ENCODE measurements at regions not wholly inside any gene's neighbourhood (a gene's known extent, or its start where the extent isn't known, plus 50 kb on each side); places are given as distances from the start of the nearest gene placed in this dataset.

- TF ChIP-seq CTCF (IDR thresholded peaks at IDR 0.05; ENCODE audit: insufficient read depth, low read length, poor library complexity, severe bottlenecking), result no peak
- no peaks in the 10 kb centered on the region for H3K36me3 ChIP-seq (ENCODE audit: control insufficient read depth, insufficient read depth, low read length)
- no peak for DNase-seq (ENCODE audit: low read depth)
- no peaks in the 10 kb centered on the region for H3K27me3 ChIP-seq (ENCODE audit: control insufficient read depth, insufficient read depth, low read length)
- H3K4me3 ChIP-seq (ENCODE audit: low read depth, low read length), result no peak overlapping the region
Observed at GRCh38 chr7:138402749-138403148, 57.3 kb upstream of the TRIM24 start.

- Histone ChIP-seq H3K36me3 (ENCODE audit: control insufficient read depth, insufficient read depth, low read length) (no peaks in the 10 kb centered on the region), H3K27me3 (ENCODE audit: control insufficient read depth, insufficient read depth, low read length) (no peaks in the 10 kb centered on the region), H3K4me3 (ENCODE audit: low read depth, low read length) (no peak overlapping the region)
- DNase-seq (ENCODE audit: low read depth), result no peak
- no peak for TF ChIP-seq CTCF (IDR thresholded peaks at IDR 0.05; ENCODE audit: insufficient read depth, low read length, poor library complexity, severe bottlenecking)
Observed at GRCh38 chr7:138405496-138405895, 54.6 kb upstream of the TRIM24 start.

- no peak for DNase-seq (ENCODE audit: low read depth)
- Histone ChIP-seq H3K4me3 (ENCODE audit: low read depth, low read length) (no peak overlapping the region), H3K36me3 (ENCODE audit: control insufficient read depth, insufficient read depth, low read length) (no peaks in the 10 kb centered on the region), H3K27me3 (ENCODE audit: control insufficient read depth, insufficient read depth, low read length) (no peaks in the 10 kb centered on the region)
- no peak for TF ChIP-seq CTCF (IDR thresholded peaks at IDR 0.05; ENCODE audit: insufficient read depth, low read length, poor library complexity, severe bottlenecking)
Observed at GRCh38 chr7:138407792-138408191, 52.3 kb upstream of the TRIM24 start.
